ENCODE measurements at regions not wholly inside any gene's neighbourhood (a gene's known extent, or its start where the extent isn't known, plus 50 kb on each side); places are given as distances from the start of the nearest gene placed in this dataset.

DNA sequence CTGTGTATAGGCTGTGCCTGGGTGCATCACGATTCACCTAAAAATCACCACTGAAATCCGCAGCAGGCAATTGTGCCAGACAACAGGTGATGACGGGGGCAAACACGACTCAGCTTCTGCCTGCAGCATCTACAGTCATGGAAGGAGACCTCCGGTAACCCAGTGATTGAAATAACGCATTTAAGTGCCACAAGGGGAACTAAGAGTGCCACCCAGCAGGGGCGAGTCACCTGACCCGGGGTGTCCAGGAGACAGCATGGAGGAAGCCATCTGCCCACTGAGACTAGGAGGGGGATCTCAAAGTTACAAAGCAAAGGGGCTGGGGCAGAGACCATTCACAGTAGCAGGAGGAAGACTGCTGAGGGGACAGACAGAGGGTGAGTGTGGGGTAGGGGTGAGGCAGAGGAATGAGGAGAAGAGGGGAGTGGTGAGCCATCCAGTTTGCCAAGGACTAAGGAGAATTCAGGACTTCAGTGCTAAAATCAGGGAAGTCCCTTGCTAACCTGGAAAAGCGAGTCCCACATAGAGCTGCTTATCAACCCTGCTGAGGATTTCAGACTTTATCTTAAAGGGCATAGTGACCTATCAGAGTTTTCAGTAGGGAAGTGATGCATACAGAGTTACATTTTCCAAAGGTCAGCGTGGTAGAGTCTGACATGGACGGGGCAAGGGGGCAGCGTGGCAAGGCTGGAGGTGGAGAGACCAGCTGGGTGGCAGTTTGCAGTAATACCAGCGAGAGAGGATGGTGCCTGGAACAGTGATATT, 256.7 kb upstream of the HES1 start:
- no peak for DNase-seq

DNA sequence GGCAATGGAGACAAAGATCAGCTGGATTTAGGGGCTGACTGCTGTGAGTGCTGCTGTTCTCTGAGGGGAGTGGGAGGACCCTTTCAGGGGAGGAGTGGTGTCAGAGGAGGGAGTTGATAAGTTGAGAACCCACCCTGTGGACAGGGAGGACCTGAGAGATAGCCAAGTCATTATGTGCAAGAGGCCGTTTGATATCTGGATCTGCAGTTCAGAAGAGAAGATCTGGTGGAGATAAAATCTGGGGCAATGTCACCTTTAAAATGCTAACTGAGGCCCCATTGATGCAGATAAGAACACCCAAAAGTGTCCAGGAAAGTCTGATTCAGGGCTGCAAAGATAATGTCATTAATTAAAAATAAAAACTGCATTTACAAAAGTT, 256.1 kb upstream of the HES1 start:
- DNase-seq = no peak

DNA sequence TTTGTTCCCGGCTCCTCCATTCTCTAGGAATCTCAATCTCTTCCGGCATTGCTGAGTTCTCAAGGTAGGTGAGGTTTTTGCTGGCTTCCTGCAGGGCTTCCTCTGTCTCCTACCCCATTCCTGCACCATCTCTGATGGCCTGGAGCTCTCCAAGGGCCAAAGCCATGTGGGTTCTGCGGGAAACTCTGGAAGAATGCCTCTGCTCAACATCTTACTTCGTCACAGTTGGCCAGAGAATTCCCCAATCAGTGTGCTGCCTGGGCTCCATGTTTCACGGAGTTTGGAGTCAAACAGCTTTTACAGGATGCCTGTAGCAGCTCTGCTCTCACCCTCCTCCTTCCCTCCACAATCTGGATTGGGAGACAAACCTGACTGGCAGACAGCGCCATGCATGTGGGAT, 253.9 kb upstream of the HES1 start:
- no peak for DNase-seq

DNA sequence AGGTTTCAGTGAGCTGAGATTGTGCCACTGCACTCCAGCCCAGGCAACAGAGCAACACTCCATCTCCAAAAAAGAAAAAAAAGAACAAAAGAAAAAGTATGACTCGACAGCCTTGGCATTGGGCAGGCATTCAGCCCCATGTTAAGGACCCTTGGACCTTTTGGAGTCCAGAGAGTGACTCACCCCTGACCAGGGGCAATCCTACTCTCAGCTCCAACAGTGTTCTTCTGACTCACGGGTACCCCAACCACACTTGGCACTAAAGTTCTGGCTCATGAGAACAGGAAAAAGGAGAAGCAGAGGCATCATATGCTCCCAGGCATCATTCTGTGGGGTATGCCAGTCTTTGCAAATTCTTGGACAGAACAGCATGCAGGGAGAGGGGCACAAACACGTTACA, 252.4 kb upstream of the HES1 start:
- no peak for DNase-seq

DNA sequence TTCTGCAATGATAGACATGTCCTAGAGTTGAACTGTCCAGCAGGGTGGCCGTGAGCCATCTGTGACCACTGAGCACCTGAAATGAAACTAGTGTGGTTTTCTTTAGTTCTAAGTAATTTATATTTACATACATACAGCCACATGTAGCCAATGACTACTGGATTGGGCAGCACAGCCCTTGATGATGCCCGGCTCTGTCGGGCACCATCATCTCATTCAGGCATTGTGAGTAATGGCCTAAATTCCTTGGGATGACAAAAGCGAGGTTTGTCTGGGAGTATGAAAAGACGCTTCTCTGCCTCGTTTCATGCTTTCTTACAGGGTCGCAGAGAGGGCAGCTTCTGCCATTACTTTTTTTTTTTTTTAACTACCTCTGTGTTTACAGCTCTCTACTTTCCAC, 251.9 kb upstream of the HES1 start:
- no peak for DNase-seq

DNA sequence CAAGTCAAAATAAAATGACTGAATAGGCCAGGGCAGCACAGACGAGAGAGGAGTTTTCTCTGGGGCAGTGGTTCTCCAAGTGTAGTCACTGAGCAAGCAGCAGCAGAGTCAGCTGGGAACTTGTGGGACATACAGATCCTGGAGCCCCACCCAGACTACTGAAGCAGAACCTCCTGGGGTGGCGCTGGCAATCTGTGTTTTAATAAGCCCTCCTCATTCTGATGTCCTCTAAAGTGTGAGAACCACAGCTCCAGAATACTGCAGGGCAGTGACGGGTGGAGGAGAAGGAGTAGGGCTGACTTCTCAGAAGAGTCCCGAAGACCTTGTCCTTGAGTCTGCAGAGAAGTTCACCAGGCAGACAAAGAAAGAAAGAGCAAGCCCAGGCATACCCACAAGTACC, 251.3 kb upstream of the HES1 start:
- DNase-seq = no peak

DNA sequence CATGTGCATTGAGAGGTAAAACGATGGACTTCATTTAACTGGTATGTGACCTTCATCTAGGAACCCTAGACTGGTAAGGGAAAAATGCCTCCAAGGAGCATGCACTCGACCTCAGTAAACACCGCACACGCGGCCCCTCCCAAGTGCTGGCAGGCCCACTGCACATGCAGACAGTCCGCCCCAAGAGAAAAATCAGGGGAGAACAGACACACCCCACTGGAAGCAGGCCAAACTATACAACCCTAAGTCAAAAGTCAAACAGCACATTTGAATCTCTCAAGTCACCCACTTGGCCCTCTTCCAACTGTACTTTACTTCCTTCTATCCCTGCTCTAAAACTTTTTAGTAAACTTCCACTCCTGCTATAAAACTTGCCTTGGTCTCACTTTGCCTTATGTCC, 250.1 kb upstream of the HES1 start:
- no peak for DNase-seq

DNA sequence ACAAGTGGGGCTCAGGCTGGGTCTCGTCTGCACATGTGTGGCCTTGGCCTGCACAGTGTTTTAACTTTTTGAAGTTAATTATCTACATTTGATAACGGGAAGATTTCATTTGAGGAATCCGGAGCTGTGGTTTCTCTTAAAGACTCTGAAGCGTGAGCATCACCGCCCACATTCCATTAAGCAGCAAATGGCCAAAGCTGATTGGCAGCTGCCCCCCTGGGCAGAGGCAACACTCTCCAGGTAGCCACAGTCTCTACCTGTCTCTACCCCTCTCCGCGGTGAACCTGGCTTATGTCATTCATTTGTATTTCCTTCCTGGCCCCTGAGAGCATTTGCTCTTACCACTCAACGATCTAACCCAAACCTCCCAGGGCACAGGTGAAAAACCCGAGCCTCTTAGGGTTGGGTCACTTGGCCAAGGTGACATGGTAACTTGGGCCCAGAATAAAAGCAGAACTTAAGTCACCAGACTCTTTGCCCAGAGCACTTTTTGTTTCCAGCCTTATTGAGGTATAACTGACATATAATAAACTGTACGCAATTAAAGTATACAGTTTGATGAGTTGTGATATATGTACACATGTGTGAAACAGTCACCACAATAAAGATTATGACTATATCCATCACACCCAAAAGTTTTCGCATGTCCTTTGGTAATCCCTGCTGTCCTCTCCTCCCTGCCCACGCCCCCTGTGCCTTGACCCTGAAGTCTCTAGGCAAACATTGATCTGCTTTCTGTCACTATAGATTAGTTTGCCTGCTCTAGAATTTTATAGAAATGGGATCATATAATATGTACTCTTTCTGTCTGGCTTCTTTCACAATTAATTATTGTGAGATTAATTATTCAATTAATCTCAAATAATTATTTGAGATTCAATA, 245.7 kb upstream of the HES1 start:
- no peak for DNase-seq

DNA sequence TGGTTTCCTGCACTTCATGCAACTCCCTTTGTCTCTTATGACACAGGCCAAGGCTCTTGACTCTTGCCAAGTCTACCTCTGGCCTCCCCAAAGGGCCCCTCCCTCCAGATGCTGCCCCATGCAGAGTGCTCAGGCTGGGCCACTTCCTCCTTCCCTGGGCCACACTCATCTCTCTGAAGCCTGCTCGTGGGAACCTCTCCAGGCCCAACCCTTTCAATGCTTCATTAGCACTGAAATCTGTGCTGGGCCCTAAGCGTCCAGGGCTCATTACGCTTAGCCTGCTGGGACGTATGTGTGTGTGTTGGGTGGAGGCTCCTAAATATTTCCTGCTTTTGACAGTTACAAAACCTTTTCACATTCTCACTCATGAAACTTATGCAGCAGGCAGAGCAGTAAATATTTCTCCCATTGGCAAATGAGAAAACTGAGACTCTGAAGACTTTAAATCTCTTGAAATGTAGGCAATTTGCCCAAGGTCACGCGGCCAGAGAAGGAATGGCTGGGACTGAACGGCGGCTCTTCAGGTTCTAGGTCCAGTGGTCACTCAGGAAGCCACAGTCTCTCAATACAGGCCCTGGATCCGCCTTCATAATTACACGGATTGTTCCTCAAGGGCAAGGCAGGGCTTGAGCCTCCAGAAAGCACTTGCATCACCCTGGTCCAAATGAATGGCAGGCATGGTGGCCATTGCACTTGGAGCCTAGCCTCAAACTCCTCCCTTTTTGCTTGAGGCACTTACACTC, 241.7 kb upstream of the HES1 start:
- DNase-seq = no peak

DNA sequence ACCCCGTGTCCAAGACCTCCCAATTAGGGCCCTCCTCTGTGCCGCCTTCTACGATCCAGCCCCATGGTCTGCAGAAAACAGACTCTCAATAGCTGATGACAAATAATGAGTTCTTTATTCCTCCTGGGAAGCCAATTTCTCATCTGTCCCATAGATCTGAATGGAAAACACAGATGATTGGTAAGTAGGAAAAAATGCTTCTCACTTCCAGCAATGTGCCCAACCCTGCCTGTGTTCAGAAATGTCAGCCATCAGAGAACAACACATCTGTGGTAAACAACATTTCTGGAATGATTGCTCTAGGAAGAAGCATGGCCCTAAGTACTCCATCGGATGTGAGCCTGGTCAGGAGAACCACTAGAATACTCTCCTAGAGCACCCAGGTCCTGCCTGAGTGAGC, 240.5 kb upstream of the HES1 start:
- DNase-seq = no peak

DNA sequence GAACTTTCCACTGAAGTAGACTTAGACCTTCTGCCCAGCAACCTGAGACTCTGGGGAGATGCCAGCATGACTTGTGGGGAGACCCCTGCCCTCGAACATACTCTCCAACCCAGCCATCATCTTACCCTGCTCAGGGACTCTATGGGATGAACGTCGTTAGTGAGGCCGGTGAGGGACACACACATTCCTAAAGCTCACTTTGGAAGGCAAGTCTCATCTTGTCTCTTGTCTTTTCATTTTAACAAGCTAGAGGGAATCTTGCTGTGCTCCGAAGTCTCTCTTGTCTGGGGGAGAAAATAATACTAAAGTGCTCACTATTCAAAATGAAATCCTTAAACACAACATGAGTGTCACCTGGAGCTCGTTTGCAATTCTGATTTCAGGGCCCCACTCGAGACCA, 239.5 kb upstream of the HES1 start:
- no peak for DNase-seq

DNA sequence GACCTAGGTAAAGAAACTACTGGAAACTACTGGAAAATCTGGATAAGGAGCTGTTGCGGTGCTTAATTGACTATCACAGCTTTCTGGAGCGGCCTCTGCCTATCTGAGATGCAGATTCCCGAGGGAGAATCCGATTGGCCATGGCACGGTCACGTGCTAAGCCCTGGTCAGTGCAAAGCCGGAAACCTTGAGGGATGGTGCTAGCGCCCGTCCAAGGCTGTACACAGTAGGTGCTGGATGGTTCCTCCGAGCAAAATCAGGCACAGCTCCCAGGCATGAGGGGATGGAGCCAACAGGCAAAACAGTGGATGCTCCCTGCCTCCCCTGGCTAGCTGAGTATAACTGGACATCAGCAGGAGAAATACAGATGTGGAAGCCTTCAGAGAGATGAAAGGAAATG, 238.7 kb upstream of the HES1 start:
- DNase-seq = no peak

DNA sequence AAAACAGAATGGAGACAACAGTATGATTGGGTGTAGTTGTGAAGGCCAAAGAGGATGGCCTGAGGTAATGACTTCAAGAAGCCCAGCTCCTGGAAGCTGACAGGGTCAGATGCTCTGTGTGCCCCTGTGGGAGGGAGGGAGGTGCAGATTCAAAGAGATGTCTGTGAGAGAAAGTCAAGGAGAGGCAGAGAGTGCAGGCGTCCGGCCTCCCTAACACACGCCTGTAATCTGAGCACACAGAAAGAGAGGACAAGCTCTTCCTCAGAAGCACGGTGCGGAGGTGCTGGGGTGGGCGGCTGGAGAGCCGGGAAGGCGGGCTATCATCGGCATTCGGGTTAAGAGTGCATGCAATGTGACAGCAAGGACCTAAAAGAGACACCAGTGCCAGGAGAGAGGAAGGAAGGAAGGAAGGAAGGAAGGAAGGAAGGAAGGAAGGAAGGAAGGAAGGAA, 238.2 kb upstream of the HES1 start:
- no peak for DNase-seq

DNA sequence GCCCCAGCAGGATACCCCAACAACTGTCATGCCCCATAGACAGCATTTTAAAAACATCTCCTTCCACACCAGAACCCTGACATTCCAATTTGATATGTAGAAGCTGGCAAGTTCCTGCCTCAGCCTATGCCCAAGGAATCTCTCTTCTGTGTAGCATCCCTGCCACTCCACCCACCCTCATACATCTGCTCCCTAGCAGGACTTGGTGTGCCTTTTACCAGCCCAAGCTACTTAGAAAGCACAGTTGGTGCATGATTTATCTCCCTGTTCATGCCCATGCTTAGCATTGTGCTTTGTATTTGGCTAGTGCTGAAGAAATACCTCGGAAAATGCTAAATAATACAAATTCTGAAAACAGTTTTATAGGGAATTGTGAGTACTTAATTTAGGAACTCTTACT, 236.9 kb upstream of the HES1 start:
- DNase-seq = no peak

DNA sequence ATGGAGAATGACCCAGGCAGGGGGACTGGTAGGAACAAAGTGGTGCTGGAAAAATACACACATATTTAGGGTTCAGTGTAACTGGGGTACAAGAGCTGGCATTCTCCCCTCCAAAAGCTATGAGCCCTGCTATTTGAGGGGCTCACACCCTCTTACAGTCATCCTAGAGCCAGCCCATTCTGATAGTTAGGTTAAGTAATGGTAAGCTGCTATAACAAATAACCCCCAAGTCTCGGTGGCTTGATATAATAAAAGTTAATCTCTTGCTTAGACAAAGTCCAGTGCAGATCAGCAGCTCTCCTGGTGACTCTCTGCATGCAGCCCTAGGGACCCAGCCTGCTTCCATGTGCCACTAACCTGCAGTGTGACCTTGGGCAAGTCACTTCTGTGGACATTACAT, 234.9 kb upstream of the HES1 start:
- DNase-seq = no peak

DNA sequence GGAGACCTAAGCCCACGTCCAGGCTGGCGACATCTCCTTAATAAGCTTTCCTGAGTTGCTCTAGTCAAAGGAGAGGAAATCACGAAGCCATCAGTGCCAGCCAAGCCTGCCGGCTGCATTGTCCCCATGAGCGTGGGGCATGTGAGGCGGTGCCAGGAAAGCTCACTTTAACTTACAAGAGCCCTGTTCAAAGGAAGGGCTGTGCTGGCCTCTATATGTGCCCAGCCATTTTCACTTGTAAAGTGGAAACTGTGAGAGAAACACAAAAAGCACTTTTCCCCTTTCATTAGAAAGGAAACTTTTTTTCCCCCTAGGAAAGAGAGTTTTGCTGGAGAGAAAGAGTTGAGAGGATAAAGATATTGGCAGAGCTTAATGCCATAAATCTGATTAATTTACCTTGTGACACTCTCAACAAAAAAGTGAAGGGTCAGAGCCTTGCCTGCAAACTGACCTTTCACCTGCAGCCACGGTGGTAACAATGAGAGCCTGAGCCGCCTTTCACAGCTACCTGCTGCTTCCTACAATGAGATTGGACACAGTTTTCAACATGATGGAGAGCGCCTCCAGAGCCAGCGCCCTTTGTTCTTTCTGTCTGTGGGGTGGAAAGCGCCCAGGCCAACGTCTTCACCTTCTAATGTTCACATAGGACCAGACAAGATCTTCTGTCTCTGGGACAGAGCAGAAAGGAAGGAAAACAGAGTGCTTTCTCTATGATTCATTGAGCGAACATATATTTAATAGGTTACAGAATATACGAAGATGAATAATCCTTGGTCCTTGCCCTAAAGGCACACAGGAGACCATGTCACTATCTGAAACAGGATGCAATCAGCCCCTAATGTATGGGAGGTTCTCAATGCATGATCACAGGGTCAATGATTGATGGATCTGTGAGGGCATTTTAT, 233.1 kb upstream of the HES1 start:
- DNase-seq = no peak

DNA sequence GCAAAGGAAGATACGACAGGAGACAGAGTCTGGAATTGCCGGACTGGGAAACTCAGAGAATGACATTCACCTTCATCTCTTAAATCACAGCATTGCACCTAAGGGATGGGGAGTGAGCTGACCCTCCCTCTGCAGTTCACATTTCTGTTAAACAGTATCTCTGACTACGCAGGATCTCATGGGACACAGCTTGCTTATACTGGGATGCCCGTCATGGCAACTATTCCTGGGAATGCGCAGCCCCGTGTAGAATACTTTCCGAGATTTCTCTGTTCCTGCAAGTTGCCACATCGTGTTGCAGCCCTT, 232.5 kb upstream of the HES1 start:
- DNase-seq = no peak

DNA sequence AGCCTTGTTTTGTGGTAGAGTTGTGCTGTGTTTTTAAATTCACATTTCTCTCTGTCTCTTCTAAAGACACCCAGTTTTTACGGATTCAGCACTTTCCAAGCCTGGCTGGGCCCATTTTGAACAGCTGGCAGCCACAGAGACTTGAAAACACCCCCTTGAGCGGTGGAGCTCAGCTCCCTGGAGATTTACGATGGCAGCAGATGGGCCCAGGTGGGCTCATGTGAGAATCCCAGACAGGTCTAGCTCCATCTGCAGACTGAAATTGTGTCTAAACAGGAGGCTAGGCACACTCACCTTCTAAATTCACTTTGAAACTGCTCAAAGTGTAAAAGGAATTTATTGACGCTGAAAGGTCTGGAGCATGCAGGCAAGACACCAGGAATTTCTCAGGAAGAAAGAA, 232.0 kb upstream of the HES1 start:
- DNase-seq = no peak

DNA sequence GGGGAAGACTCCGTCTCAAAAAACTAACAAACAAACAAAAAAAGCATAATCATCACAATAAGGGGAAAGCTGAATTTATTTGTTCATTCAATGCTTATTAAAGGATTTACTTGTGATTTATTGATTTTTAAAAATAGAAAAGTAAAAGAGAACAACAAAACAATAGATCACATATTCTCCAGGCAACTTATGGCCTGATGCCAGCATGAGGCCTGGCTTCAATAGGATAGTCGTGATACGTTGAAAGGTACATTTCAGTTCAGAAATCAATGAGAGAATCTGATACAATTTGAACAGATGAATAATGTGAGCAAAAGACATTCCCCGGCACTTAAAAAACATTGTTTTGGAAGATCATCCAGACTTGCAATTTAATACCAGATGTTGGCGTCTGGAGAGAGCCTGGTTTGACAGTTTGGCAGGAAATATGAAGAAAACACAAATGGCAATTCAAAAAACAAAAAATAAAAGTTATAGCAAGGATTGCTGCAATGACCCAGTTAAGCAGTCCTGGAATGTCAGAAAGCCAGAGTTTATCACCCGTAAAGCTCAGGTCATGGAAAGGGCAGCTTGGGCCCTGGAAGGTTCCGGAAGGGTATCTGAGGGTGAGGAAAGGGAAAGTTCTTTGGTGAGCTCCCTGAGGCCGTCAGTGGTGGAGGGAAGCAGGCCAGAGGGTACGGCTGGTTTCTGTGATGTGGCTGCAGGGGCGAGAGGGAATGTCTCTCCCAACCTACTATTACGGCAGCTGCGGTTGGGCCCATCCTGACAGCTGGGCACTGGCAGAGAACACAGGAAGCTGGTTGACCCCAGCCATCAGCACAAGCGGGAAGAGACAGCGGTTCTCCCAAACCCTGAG, 230.2 kb upstream of the HES1 start:
- DNase-seq = no peak

DNA sequence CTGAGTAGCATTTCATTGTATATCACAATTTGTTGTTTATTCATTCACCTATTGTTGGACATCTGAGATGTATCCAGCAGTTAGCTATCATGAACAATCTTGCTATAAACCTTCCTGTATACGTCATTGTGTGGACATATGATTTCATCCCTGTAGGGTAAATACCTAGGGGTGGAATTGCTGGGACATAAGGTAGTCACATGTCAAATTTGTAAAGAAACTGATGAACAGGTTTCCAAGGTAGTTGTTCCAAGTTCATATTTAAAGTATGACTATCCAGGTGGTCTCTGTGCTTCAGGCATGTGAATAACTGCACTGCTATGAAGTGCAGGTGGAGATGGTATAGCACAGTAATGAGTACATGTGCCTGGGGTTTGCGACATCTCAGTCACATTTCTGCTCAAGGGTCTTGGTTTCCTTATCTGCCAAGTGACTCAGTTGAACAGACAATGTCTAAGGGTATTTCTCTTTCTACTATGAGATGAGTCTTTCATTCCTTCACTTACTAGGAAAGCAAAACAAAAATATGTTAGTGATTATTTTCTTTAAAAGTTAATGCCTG, 229.0 kb upstream of the HES1 start:
- DNase-seq = no peak

DNA sequence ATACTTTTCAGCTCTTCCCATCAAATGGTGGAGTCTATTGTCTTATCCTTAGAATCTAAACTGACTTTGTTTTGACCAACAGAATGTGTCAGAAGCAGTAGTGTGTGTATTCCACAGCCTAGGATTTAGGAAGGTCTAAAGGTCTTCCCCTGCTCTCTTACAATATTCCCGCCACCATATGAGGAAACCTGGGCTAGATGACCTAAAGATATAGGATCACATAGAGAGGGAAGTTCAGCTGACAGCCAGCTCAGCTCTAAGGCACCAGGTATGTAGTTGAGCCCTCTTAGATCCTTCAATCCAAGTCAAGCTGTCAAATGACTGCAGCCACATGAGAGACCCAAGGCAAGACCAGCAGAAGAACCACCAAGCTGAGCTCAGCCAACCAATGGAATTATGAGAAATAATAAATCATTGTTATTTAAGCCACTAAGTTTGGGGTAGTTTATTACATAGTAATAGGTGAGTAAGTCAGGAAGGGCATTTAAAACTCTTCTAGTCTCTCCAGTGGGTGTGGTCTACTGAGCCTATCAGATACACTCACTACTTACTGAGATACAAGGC, 227.7 kb upstream of the HES1 start:
- DNase-seq = no peak
